Smooth muscle cell (in vitro differentiated cells): ENCODE measurements at regions not wholly inside any gene's neighbourhood (a gene's known extent, or its start where the extent isn't known, plus 50 kb on each side); places are given as distances from the start of the nearest gene placed in this dataset.
A peak's percentile ranks its signal among the peaks of the same experiment; 100 is the strongest.

Source experiments
- DNase-seq: peaks from one replicate; lab custom pipeline; 2025; ENCODE audit not compliant: unreplicated experiment; lab: John Stamatoyannopoulos, UW
- H2AFZ ChIP-seq: fragments of 200-600 bp; sonication (generic); 2 replicates; pipeline ENCODE4 v1.6.0; 2016; ENCODE audit warnings: antibody characterized with exemption, low read depth, mild to moderate bottlenecking
- H3F3A ChIP-seq: fragments of 200-600 bp; sonication (generic); 2 replicates; pipeline ENCODE4 v1.6.0; 2017; ENCODE audit warnings: antibody characterized with exemption, low read depth
- H3K27ac ChIP-seq: fragments of 200-600 bp; sonication (generic); 2 replicates; pipeline ENCODE4 v1.5.1; 2016; ENCODE audit warnings: low read depth, mild to moderate bottlenecking
- H3K27me3 ChIP-seq: fragments of 200-600 bp; sonication (generic); 2 replicates; pipeline ENCODE4 v1.6.1; 2016; ENCODE audit warnings: low read depth, mild to moderate bottlenecking
- H3K36me3 ChIP-seq: fragments of 200-600 bp; sonication (generic); 2 replicates; pipeline ENCODE4 v1.5.1; 2016; ENCODE audit warnings: low read depth
- H3K4me1 ChIP-seq: fragments of 200-600 bp; sonication (generic); 2 replicates; pipeline ENCODE4 v1.5.1; 2016; ENCODE audit warnings: low read depth
- H3K4me2 ChIP-seq: fragments of 200-600 bp; sonication (generic); 2 replicates; pipeline ENCODE4 v1.6.0; 2016; ENCODE audit warnings: mild to moderate bottlenecking
- H3K4me3 ChIP-seq: fragments of 200-600 bp; sonication (generic); 2 replicates; pipeline ENCODE4 v1.5.1; 2016; ENCODE audit warnings: mild to moderate bottlenecking
- H3K79me2 ChIP-seq: fragments of 200-600 bp; sonication (generic); 2 replicates; pipeline ENCODE4 v1.6.0; 2016; ENCODE audit warnings: low read depth, mild to moderate bottlenecking
- H3K9ac ChIP-seq: fragments of 200-600 bp; sonication (generic); 2 replicates; pipeline ENCODE4 v1.6.0; 2016; ENCODE audit warnings: low read depth
- H3K9me3 ChIP-seq: fragments of 200-600 bp; sonication (generic); replicated peaks from 2 replicates; pipeline ENCODE4 v1.5.1; 2016; ENCODE audit warnings: low read depth
- H4K20me1 ChIP-seq: fragments of 200-600 bp; sonication (generic); 2 replicates; pipeline ENCODE4 v1.6.0; 2016; ENCODE audit warnings: low read depth
- CTCF ChIP-seq: fragments of 200-600 bp; sonication (generic); IDR thresholded peaks from 2 replicates; pipeline ENCODE4 v1.5.1; 2017; ENCODE audit warnings: borderline replicate concordance, mild to moderate bottlenecking, antibody characterized with exemption; ENCODE audit not compliant: insufficient read depth, poor library complexity, severe bottlenecking
- WGBS: methylation state at CpG from one replicate; pipeline ENCODE4 v1.1.7; 2016; ENCODE audit warnings: low lambda C conversion rate; 5-methylcytosine and 5-hydroxymethylcytosine counted together

GRCh38 chr1:185468626-185469025, 151.6 kb upstream of the IVNS1ABP start:
- H3K9me3 ChIP-seq: no peaks in the 10 kb centered on the region
- WGBS: 88% methylated on average over 1 of the region's 1 CpG
- H3F3A ChIP-seq: no peaks in the 10 kb centered on the region
- no peak for DNase-seq
- H3K79me2 ChIP-seq: no peaks in the 10 kb centered on the region
- no peaks in the 10 kb centered on the region for H3K36me3 ChIP-seq
- no peak overlapping the region for H3K4me2 ChIP-seq
- H3K4me1 ChIP-seq: no peaks in the 10 kb centered on the region
- no peak overlapping the region for H3K27ac ChIP-seq
- H2AFZ ChIP-seq: no peak overlapping the region
- no peak for TF ChIP-seq CTCF
- H3K9ac ChIP-seq: no peak overlapping the region
- no peaks in the 10 kb centered on the region for H4K20me1 ChIP-seq
- no peak overlapping the region for H3K4me3 ChIP-seq
- no peaks in the 10 kb centered on the region for H3K27me3 ChIP-seq

GRCh38 chr1:185467122-185467521, 150.1 kb upstream of the IVNS1ABP start:
- Histone ChIP-seq H3K36me3 (no peaks in the 10 kb centered on the region), H2AFZ (no peak overlapping the region), H3K79me2 (no peaks in the 10 kb centered on the region), H3F3A (no peaks in the 10 kb centered on the region), H3K4me2 (no peak overlapping the region), H4K20me1 (no peaks in the 10 kb centered on the region), H3K27ac (no peak overlapping the region), H3K27me3 (no peaks in the 10 kb centered on the region), H3K9ac (no peak overlapping the region), H3K4me1 (no peaks in the 10 kb centered on the region), H3K9me3 (no peaks in the 10 kb centered on the region), H3K4me3 (no peak overlapping the region)
- no peak for TF ChIP-seq CTCF
- 93% methylated on average over 7 of the region's 7 CpGs for WGBS
- no peak for DNase-seq

GRCh38 chr1:185464777-185465176, 147.7 kb upstream of the IVNS1ABP start:
- H3F3A ChIP-seq: no peaks in the 10 kb centered on the region
- TF ChIP-seq CTCF: no peak
- no peaks in the 10 kb centered on the region for H3K79me2 ChIP-seq
- no peaks in the 10 kb centered on the region for H3K27me3 ChIP-seq
- peak overlapping the region; percentile 81 for H2AFZ ChIP-seq
- H3K4me2 ChIP-seq: no peak overlapping the region
- no peak overlapping the region for H3K27ac ChIP-seq
- no peak overlapping the region for H3K9ac ChIP-seq
- WGBS: 32% methylated on average over 4 of the region's 4 CpGs
- no peak for DNase-seq
- no peaks in the 10 kb centered on the region for H3K9me3 ChIP-seq
- no peak overlapping the region for H3K4me3 ChIP-seq
- no peaks in the 10 kb centered on the region for H3K4me1 ChIP-seq
- H3K36me3 ChIP-seq: no peaks in the 10 kb centered on the region
- no peaks in the 10 kb centered on the region for H4K20me1 ChIP-seq

- Histone ChIP-seq H3F3A (no peaks in the 10 kb centered on the region), H3K9me3 (no peaks in the 10 kb centered on the region), H3K79me2 (no peaks in the 10 kb centered on the region), H3K27ac (no peak overlapping the region), H3K27me3 (no peaks in the 10 kb centered on the region), H3K4me3 (no peak overlapping the region), H3K9ac (no peak overlapping the region), H3K4me1 (no peaks in the 10 kb centered on the region), H3K4me2 (no peak overlapping the region), H3K36me3 (no peaks in the 10 kb centered on the region), H2AFZ (no peak overlapping the region), H4K20me1 (no peaks in the 10 kb centered on the region)
- DNase-seq: no peak
- WGBS: 76% methylated on average over 3 of the region's 3 CpGs
- no peak for TF ChIP-seq CTCF
These were observed 146.4 kb upstream of the IVNS1ABP start for GRCh38 chr1:185463433-185463832.
